DOHH2 (cell line): ENCODE measurements at regions not wholly inside any gene's neighbourhood (a gene's known extent, or its start where the extent isn't known, plus 50 kb on each side); places are given as distances from the start of the nearest gene placed in this dataset.

Experiments
- H3F3A ChIP-seq: fragments of 200-600 bp; sonication (generic), shearing (Covaris generic); 2 replicates; pipeline ENCODE4 v1.6.0; 2016; ENCODE audit warnings: antibody characterized with exemption, mild to moderate bottlenecking; ENCODE audit not compliant: control insufficient read depth, insufficient read depth
- H3K27ac ChIP-seq: fragments of 200-600 bp; sonication (generic); 2 replicates; pipeline ENCODE4 v1.5.1; 2014; ENCODE audit warnings: low read depth, mild to moderate bottlenecking, low read length, moderate library complexity
- H3K27me3 ChIP-seq: fragments of 200-600 bp; sonication (generic); 2 replicates; pipeline ENCODE4 v1.6.1; 2014; ENCODE audit warnings: mild to moderate bottlenecking, low read length, mixed read lengths; ENCODE audit not compliant: control insufficient read depth
- H3K36me3 ChIP-seq: fragments of 200-600 bp; sonication (generic); 2 replicates; pipeline ENCODE4 v1.6.1; 2014; ENCODE audit warnings: mild to moderate bottlenecking, low read length, moderate library complexity, mixed read lengths; ENCODE audit not compliant: control insufficient read depth
- H3K4me1 ChIP-seq: fragments of 200-600 bp; sonication (generic); 2 replicates; pipeline ENCODE4 v1.6.1; 2014; ENCODE audit warnings: mild to moderate bottlenecking, low read length, mixed read lengths; ENCODE audit not compliant: control insufficient read depth
- H3K4me2 ChIP-seq: fragments of 200-600 bp; sonication (generic); 2 replicates; pipeline ENCODE4 v1.6.0; 2014; ENCODE audit warnings: mild to moderate bottlenecking, low read length, moderate library complexity
- H3K4me3 ChIP-seq: fragments of 200-600 bp; sonication (generic); 2 replicates; pipeline ENCODE4 v1.5.1; 2014; ENCODE audit warnings: mild to moderate bottlenecking, low read length, mixed read lengths
- H3K79me2 ChIP-seq: fragments of 200-600 bp; sonication (generic); 2 replicates; pipeline ENCODE4 v1.6.1; 2014; ENCODE audit warnings: mild to moderate bottlenecking, low read length, mixed read lengths; ENCODE audit not compliant: control insufficient read depth
- H3K9me2 ChIP-seq: fragments of 200-600 bp; sonication (generic); replicated peaks from 2 replicates; pipeline ENCODE4 v1.6.1; 2014; ENCODE audit warnings: mild to moderate bottlenecking, low read length, mixed read lengths; ENCODE audit not compliant: control insufficient read depth
- H3K9me3 ChIP-seq: fragments of 200-600 bp; sonication (generic); 2 replicates; pipeline ENCODE4 v1.6.1; 2014; ENCODE audit warnings: antibody characterized with exemption, low read length, mixed read lengths; ENCODE audit not compliant: control insufficient read depth, insufficient read depth
- H4K20me1 ChIP-seq: fragments of 200-600 bp; sonication (generic); 2 replicates; pipeline ENCODE4 v1.6.0; 2014; ENCODE audit warnings: low read depth, mild to moderate bottlenecking, antibody characterized with exemption, low read length, moderate library complexity; ENCODE audit not compliant: control insufficient read depth, insufficient read depth
- CTCF ChIP-seq: fragments of 200-600 bp; sonication (generic); IDR thresholded peaks from one replicate; pipeline ENCODE4 v1.5.1; 2014; ENCODE audit warnings: antibody characterized with exemption, mild to moderate bottlenecking, low read depth, low read length; ENCODE audit not compliant: poor library complexity, severe bottlenecking
- EZH2phosphoT487 ChIP-seq: fragments of 200-600 bp; sonication (generic); IDR thresholded peaks from 2 replicates; pipeline ENCODE4 v1.6.1; 2017; ENCODE audit warnings: borderline replicate concordance, mild to moderate bottlenecking, antibody characterized with exemption, low read length, moderate library complexity, mixed read lengths

DNA sequence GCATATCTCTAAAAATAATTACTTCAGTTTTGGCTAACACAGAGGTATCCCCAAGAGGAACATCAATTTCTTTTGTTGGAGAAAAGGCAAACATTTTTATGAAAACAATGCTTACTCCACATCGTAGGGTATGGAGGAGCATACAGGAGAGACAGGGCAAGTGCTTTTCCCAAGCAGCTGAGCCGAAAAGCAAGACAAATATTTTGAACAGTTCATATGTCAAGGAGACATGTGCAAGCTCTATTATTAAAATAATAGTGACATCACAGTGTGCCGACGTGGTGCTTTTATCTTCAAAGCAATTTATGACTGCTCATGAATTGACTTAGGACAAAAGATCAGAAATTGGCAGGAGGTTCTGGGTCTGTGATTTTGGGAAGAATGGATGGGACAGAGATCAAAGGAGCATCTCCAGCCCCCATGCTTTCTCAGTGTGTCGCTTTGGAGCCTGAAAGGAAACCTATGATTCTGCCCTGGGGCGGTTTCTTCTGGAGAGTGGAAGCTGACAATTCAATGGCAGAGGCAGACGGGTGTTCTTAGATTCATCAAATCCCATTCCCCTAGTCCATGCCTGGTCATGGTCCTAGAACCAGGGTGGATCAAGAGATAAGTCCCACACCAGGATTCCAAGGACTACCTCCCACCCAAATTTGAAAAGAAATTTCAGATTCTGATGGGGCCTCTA lies 97.1 kb downstream of the JCAD start:
- no peaks in the 10 kb centered on the region for H3K4me1 ChIP-seq
- H3K9me3 ChIP-seq: no peaks in the 10 kb centered on the region
- H3K36me3 ChIP-seq: no peaks in the 10 kb centered on the region
- no peaks in the 10 kb centered on the region for H4K20me1 ChIP-seq
- H3K4me2 ChIP-seq: no peak overlapping the region
- no peak overlapping the region for H3K4me3 ChIP-seq
- no peaks in the 10 kb centered on the region for H3K79me2 ChIP-seq
- H3K27ac ChIP-seq: no peak overlapping the region
- 0 out of 2 replicates have a peak, but pooled peaks cover 3% of the 10 kb centered on the region for H3K27me3 ChIP-seq
- no peaks in the 10 kb centered on the region for H3F3A ChIP-seq
- TF ChIP-seq EZH2phosphoT487: no peak
- no peak for TF ChIP-seq CTCF
- H3K9me2 ChIP-seq: no peaks in the 10 kb centered on the region

- Histone ChIP-seq H3K9me3 (no peaks in the 10 kb centered on the region), H3K79me2 (no peaks in the 10 kb centered on the region), H3K36me3 (no peaks in the 10 kb centered on the region), H3K9me2 (no peaks in the 10 kb centered on the region), H3K4me3 (no peak overlapping the region), H3F3A (no peaks in the 10 kb centered on the region), H3K4me2 (no peak overlapping the region), H3K27ac (no peak overlapping the region), H3K4me1 (no peaks in the 10 kb centered on the region), H3K27me3 (0 out of 2 replicates have a peak, but pooled peaks cover 3% of the 10 kb centered on the region), H4K20me1 (no peaks in the 10 kb centered on the region)
- TF ChIP-seq CTCF (no peak), EZH2phosphoT487 (no peak)
These were observed 98.0 kb downstream of the JCAD start for GRCh38 chr10:29961351-29961750.

GRCh38 chr10:29960261-29960660 lies 99.1 kb downstream of the JCAD start:
- Histone ChIP-seq H3K4me2 (no peak overlapping the region), H3F3A (no peaks in the 10 kb centered on the region), H3K36me3 (no peaks in the 10 kb centered on the region), H3K79me2 (no peaks in the 10 kb centered on the region), H4K20me1 (no peaks in the 10 kb centered on the region), H3K9me3 (no peaks in the 10 kb centered on the region), H3K9me2 (no peaks in the 10 kb centered on the region), H3K27me3 (0 out of 2 replicates have a peak, but pooled peaks cover 3% of the 10 kb centered on the region), H3K4me1 (no peaks in the 10 kb centered on the region), H3K4me3 (no peak overlapping the region), H3K27ac (no peak overlapping the region)
- TF ChIP-seq EZH2phosphoT487: no peak
- TF ChIP-seq CTCF: no peak
